ENCODE measurements at regions not wholly inside any gene's neighbourhood (a gene's known extent, or its start where the extent isn't known, plus 50 kb on each side); places are given as distances from the start of the nearest gene placed in this dataset.
"Not testable (repeated sequence)": the region's sequence is repeated elsewhere in the genome, so short reads cannot be mapped to it uniquely, and the experiment has no call there.

- TF ChIP-seq EGR1 (IDR thresholded peaks at IDR 0.05; ENCODE audit: low read depth in 2 of 2) (no peak), ZBTB33 (IDR thresholded peaks at IDR 0.05) (no peak), YY1 (IDR thresholded peaks at IDR 0.05) (no peak), FOXA2 (IDR thresholded peaks at IDR 0.05) (no peak), RAD21 (IDR thresholded peaks at IDR 0.05) (no peak)
- no peaks in the 10 kb centered on the region for H3K9me3 ChIP-seq (ENCODE audit: control insufficient read depth in 4 of 4, low read length in 3 of 4)
- DNase-seq (ENCODE audit: low spot score): no peak
- WGBS: 61% methylated on average over 1 of the region's 1 CpG
- no peaks in the 10 kb centered on the region for H3K4me1 ChIP-seq (ENCODE audit: control insufficient read depth in 4 of 4, insufficient read depth in 4 of 4, low read length in 3 of 4)
- no peaks in the 10 kb centered on the region for H3K36me3 ChIP-seq (ENCODE audit: control insufficient read depth in 4 of 4, insufficient read depth in 3 of 4, low read depth in 1 of 4, low read length in 3 of 4)
- no peaks in the 10 kb centered on the region for H3K27me3 ChIP-seq (ENCODE audit: control insufficient read depth in 4 of 4, insufficient read depth in 4 of 4, low read length in 3 of 4)
- H3K9ac ChIP-seq (ENCODE audit: low read depth in 1 of 2, low read length in 2 of 2): no peak overlapping the region
- no peak overlapping the region for H3K4me3 ChIP-seq (ENCODE audit: low read depth in 1 of 3, low read length in 3 of 3)
- H3K27ac ChIP-seq (ENCODE audit: low read depth in 1 of 2, low read length in 2 of 2): no peak overlapping the region
These were observed 451.1 kb upstream of the ATP11B start for GRCh38 chr3:182342252-182342651.

GRCh38 chr3:182344026-182344425 lies 449.3 kb upstream of the ATP11B start:
- not testable (repeated sequence) for H3K36me3 ChIP-seq (ENCODE audit: control insufficient read depth in 4 of 4, insufficient read depth in 3 of 4, low read depth in 1 of 4, low read length in 3 of 4); H3K4me3 ChIP-seq (ENCODE audit: low read depth in 1 of 3, low read length in 3 of 3); H3K9me3 ChIP-seq (ENCODE audit: control insufficient read depth in 4 of 4, low read length in 3 of 4); H3K27me3 ChIP-seq (ENCODE audit: control insufficient read depth in 4 of 4, insufficient read depth in 4 of 4, low read length in 3 of 4); H3K27ac ChIP-seq (ENCODE audit: low read depth in 1 of 2, low read length in 2 of 2); H3K9ac ChIP-seq (ENCODE audit: low read depth in 1 of 2, low read length in 2 of 2); H3K4me1 ChIP-seq (ENCODE audit: control insufficient read depth in 4 of 4, insufficient read depth in 4 of 4, low read length in 3 of 4); DNase-seq (ENCODE audit: low spot score)

GRCh38 chr3:182349051-182349450 lies 444.3 kb upstream of the ATP11B start:
- TF ChIP-seq HNF4A (conservative IDR thresholded peaks at IDR 0.05) (no peak), HNF4G (IDR thresholded peaks at IDR 0.05) (no peak), FOXA1 (IDR thresholded peaks at IDR 0.05) (no peak), ATF3 (IDR thresholded peaks at IDR 0.05) (no peak), TAF1 (conservative IDR thresholded peaks at IDR 0.05) (no peak), FOXA2 (IDR thresholded peaks at IDR 0.05) (no peak), ZBTB33 (IDR thresholded peaks at IDR 0.05) (no peak), JUND (IDR thresholded peaks at IDR 0.05) (no peak), NR2F2 (IDR thresholded peaks at IDR 0.05) (no peak), SP1 (IDR thresholded peaks at IDR 0.05) (no peak), RAD21 (IDR thresholded peaks at IDR 0.05) (no peak), EGR1 (IDR thresholded peaks at IDR 0.05; ENCODE audit: low read depth in 2 of 2) (no peak), REST (IDR thresholded peaks at IDR 0.05) (no peak), RXRA (IDR thresholded peaks at IDR 0.05) (no peak), YY1 (IDR thresholded peaks at IDR 0.05) (no peak), GABPA (IDR thresholded peaks at IDR 0.05 in 1 of 2, conservative IDR thresholded peaks at IDR 0.05 in 1 of 2) (no peak)
- TF ChIP-seq, protein P1, sequence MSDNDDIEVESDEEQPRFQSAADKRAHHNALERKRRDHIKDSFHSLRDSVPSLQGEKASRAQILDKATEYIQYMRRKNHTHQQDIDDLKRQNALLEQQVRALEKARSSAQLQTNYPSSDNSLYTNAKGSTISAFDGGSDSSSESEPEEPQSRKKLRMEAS (IDR thresholded peaks at IDR 0.05): no peak
- TF ChIP-seq, protein P2, sequence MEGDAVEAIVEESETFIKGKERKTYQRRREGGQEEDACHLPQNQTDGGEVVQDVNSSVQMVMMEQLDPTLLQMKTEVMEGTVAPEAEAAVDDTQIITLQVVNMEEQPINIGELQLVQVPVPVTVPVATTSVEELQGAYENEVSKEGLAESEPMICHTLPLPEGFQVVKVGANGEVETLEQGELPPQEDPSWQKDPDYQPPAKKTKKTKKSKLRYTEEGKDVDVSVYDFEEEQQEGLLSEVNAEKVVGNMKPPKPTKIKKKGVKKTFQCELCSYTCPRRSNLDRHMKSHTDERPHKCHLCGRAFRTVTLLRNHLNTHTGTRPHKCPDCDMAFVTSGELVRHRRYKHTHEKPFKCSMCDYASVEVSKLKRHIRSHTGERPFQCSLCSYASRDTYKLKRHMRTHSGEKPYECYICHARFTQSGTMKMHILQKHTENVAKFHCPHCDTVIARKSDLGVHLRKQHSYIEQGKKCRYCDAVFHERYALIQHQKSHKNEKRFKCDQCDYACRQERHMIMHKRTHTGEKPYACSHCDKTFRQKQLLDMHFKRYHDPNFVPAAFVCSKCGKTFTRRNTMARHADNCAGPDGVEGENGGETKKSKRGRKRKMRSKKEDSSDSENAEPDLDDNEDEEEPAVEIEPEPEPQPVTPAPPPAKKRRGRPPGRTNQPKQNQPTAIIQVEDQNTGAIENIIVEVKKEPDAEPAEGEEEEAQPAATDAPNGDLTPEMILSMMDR (IDR thresholded peaks at IDR 0.05; ENCODE audit: low read depth, low read length, missing input control): no peak
- Histone ChIP-seq H3K27me3 (ENCODE audit: control insufficient read depth in 4 of 4, insufficient read depth in 4 of 4, low read length in 3 of 4) (no peaks in the 10 kb centered on the region), H3K36me3 (ENCODE audit: control insufficient read depth in 4 of 4, insufficient read depth in 3 of 4, low read depth in 1 of 4, low read length in 3 of 4) (no peaks in the 10 kb centered on the region), H3K9ac (ENCODE audit: low read depth in 1 of 2, low read length in 2 of 2) (no peak overlapping the region), H3K27ac (ENCODE audit: low read depth in 1 of 2, low read length in 2 of 2) (no peak overlapping the region), H3K4me3 (ENCODE audit: low read depth in 1 of 3, low read length in 3 of 3) (no peak overlapping the region), H3K9me3 (ENCODE audit: control insufficient read depth in 4 of 4, low read length in 3 of 4) (no peaks in the 10 kb centered on the region), H3K4me1 (ENCODE audit: control insufficient read depth in 4 of 4, insufficient read depth in 4 of 4, low read length in 3 of 4) (no peaks in the 10 kb centered on the region)
- 71% methylated on average over 2 of the region's 2 CpGs for WGBS
- DNase-seq (ENCODE audit: low spot score): no peak
